ENCODE measurements at regions not wholly inside any gene's neighbourhood (a gene's known extent, or its start where the extent isn't known, plus 50 kb on each side); places are given as distances from the start of the nearest gene placed in this dataset.

GRCh38 chr6:104143757-104144156 lies 716.0 kb downstream of the HACE1 start:
- Histone ChIP-seq H3K36me3 (ENCODE audit: control insufficient read depth, insufficient read depth, low read length) (no peaks in the 10 kb centered on the region), H3K4me3 (replicated peaks; ENCODE audit: low read depth, low read length) (no peak overlapping the region), H3K27me3 (replicated peaks; ENCODE audit: control insufficient read depth, insufficient read depth, low read length) (no peaks in the 10 kb centered on the region)
- no peak for DNase-seq (ENCODE audit: extremely low read depth, insufficient read length)
- no peak for TF ChIP-seq CTCF (IDR thresholded peaks at IDR 0.05; ENCODE audit: insufficient read depth, low read length, poor library complexity, severe bottlenecking)

- DNase-seq (ENCODE audit: extremely low read depth, insufficient read length) = no peak
- H3K36me3 ChIP-seq (ENCODE audit: control insufficient read depth, insufficient read depth, low read length) = no peaks in the 10 kb centered on the region
- H3K27me3 ChIP-seq (replicated peaks; ENCODE audit: control insufficient read depth, insufficient read depth, low read length) = no peaks in the 10 kb centered on the region
- no peak overlapping the region for H3K4me3 ChIP-seq (replicated peaks; ENCODE audit: low read depth, low read length)
- TF ChIP-seq CTCF (IDR thresholded peaks at IDR 0.05; ENCODE audit: insufficient read depth, low read length, poor library complexity, severe bottlenecking) = no peak
These were observed 724.8 kb downstream of the HACE1 start for GRCh38 chr6:104134876-104135275.

- TF ChIP-seq CTCF (IDR thresholded peaks at IDR 0.05; ENCODE audit: insufficient read depth, low read length, poor library complexity, severe bottlenecking) = no peak
- DNase-seq (ENCODE audit: extremely low read depth, insufficient read length) = no peak
- no peaks in the 10 kb centered on the region for H3K27me3 ChIP-seq (replicated peaks; ENCODE audit: control insufficient read depth, insufficient read depth, low read length)
- H3K36me3 ChIP-seq (ENCODE audit: control insufficient read depth, insufficient read depth, low read length) = no peaks in the 10 kb centered on the region
- H3K4me3 ChIP-seq (replicated peaks; ENCODE audit: low read depth, low read length) = no peak overlapping the region
These were observed 729.4 kb downstream of the HACE1 start for GRCh38 chr6:104130343-104130742.

GRCh38 chr6:104126315-104127005 lies 733.3 kb downstream of the HACE1 start:
- H3K27me3 ChIP-seq (replicated peaks; ENCODE audit: control insufficient read depth, insufficient read depth, low read length) = no peaks in the 10 kb centered on the region
- no peaks in the 10 kb centered on the region for H3K36me3 ChIP-seq (ENCODE audit: control insufficient read depth, insufficient read depth, low read length)
- no peak for DNase-seq (ENCODE audit: extremely low read depth, insufficient read length)
- no peak for TF ChIP-seq CTCF (IDR thresholded peaks at IDR 0.05; ENCODE audit: insufficient read depth, low read length, poor library complexity, severe bottlenecking)
- H3K4me3 ChIP-seq (replicated peaks; ENCODE audit: low read depth, low read length) = no peak overlapping the region

GRCh38 chr6:104123227-104123626 lies 736.5 kb downstream of the HACE1 start:
- TF ChIP-seq CTCF (IDR thresholded peaks at IDR 0.05; ENCODE audit: insufficient read depth, low read length, poor library complexity, severe bottlenecking) = no peak
- Histone ChIP-seq H3K27me3 (replicated peaks; ENCODE audit: control insufficient read depth, insufficient read depth, low read length) (no peaks in the 10 kb centered on the region), H3K4me3 (replicated peaks; ENCODE audit: low read depth, low read length) (no peak overlapping the region), H3K36me3 (ENCODE audit: control insufficient read depth, insufficient read depth, low read length) (no peaks in the 10 kb centered on the region)
- no peak for DNase-seq (ENCODE audit: extremely low read depth, insufficient read length)

- Histone ChIP-seq H3K27me3 (replicated peaks; ENCODE audit: control insufficient read depth, insufficient read depth, low read length) (no peaks in the 10 kb centered on the region), H3K36me3 (ENCODE audit: control insufficient read depth, insufficient read depth, low read length) (no peaks in the 10 kb centered on the region), H3K4me3 (replicated peaks; ENCODE audit: low read depth, low read length) (no peak overlapping the region)
- TF ChIP-seq CTCF (IDR thresholded peaks at IDR 0.05; ENCODE audit: insufficient read depth, low read length, poor library complexity, severe bottlenecking) = no peak
- no peak for DNase-seq (ENCODE audit: extremely low read depth, insufficient read length)
These were observed 741.4 kb downstream of the HACE1 start for GRCh38 chr6:104118274-104118673.
